AG10803 (cell line): ENCODE measurements at regions not wholly inside any gene's neighbourhood (a gene's known extent, or its start where the extent isn't known, plus 50 kb on each side); places are given as distances from the start of the nearest gene placed in this dataset.

Experiments
- DNase-seq: peaks from one replicate; pipeline ENCODE4 v3.0.0; 2010; ENCODE audit warnings: low read depth
- H3K4me3 ChIP-seq: 2 replicates; pipeline ENCODE4 v1.5.1; 2011; ENCODE audit warnings: mild to moderate bottlenecking, low read length, control low read depth
- CTCF ChIP-seq: conservative IDR thresholded peaks from 2 replicates; pipeline ENCODE4 v1.5.1; 2011; ENCODE audit warnings: mild to moderate bottlenecking, low read length, control low read depth, inconsistent platforms

GRCh38 chr3:82217571-82217970 lies 456.1 kb upstream of the GBE1 start:
- no peak for DNase-seq
- no peak overlapping the region for H3K4me3 ChIP-seq
- no peak for TF ChIP-seq CTCF

GRCh38 chr3:82208002-82208710 lies 446.7 kb upstream of the GBE1 start:
- no peak for DNase-seq
- H3K4me3 ChIP-seq = no peak overlapping the region
- TF ChIP-seq CTCF = no peak

GRCh38 chr3:82202269-82202668 lies 440.8 kb upstream of the GBE1 start:
- TF ChIP-seq CTCF = no peak
- H3K4me3 ChIP-seq = no peak overlapping the region

GRCh38 chr3:82201316-82201715 lies 439.9 kb upstream of the GBE1 start:
- TF ChIP-seq CTCF = no peak
- H3K4me3 ChIP-seq = no peak overlapping the region
- DNase-seq = no peak

More at GRCh38 chr3:82202269-82202668, 440.8 kb upstream of the GBE1 start:
- no peak for DNase-seq

GRCh38 chr3:82198009-82198408 lies 436.6 kb upstream of the GBE1 start:
- TF ChIP-seq CTCF = no peak
- DNase-seq = no peak
- no peak overlapping the region for H3K4me3 ChIP-seq

GRCh38 chr3:82196645-82197044 lies 435.2 kb upstream of the GBE1 start:
- no peak for DNase-seq
- no peak for TF ChIP-seq CTCF
- no peak overlapping the region for H3K4me3 ChIP-seq

- DNase-seq = no peak
- no peak for TF ChIP-seq CTCF
- no peak overlapping the region for H3K4me3 ChIP-seq
Measured at GRCh38 chr3:82194870-82195269, 433.4 kb upstream of the GBE1 start.
